ENCODE measurements at regions not wholly inside any gene's neighbourhood (a gene's known extent, or its start where the extent isn't known, plus 50 kb on each side); places are given as distances from the start of the nearest gene placed in this dataset.
A peak's percentile ranks its signal among the peaks of the same experiment; 100 is the strongest.

DNA sequence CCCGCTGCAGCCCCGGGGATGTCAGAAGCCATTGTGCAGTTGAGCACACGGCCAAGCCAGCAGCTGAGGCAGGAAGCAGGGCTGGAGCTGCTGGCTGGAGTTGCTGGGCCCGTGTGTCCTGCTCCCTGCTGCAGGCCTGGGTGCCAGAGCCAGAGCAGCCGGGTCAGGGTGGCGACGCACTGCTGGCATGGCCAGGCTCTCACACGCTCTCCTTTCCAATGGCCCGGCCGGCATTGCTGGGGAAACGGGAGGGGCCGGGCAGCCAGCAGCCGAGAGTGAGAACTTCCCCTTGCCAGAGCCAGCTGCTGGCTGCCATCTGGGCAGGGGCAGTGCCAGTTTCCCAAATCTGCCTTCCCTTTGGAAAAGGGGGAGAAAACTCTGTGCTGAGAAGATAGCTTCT is 82.4 kb upstream of the PROX1 start:
- no peak for DNase-seq

- DNase-seq: no peak
Observed at GRCh38 chr1:213908521-213908920, 79.3 kb upstream of the PROX1 start.

GRCh38 chr1:213914392-213914791 is 73.4 kb upstream of the PROX1 start:
- DNase-seq: no peak

GRCh38 chr1:213921311-213921710 is 66.5 kb upstream of the PROX1 start:
- DNase-seq: no peak

DNA sequence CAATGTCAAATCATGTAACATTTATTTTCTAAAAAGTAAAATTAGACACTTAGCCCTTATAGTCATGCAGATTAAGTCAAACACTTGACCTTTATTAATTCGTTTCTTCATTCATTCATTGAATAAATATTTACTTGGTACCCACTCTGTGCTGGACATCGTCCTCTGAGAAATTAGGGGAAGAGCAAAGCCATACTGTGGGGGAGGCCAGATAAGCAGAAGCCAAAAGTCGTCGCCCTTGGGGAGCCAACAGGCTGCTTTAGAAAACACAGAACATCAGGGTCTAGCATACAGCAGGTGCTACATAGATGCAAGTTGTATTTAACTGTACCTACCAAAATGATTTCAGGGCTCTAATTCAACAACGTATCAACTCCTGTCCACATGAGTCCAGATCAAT is 66.1 kb upstream of the PROX1 start:
- no peak for DNase-seq

DNA sequence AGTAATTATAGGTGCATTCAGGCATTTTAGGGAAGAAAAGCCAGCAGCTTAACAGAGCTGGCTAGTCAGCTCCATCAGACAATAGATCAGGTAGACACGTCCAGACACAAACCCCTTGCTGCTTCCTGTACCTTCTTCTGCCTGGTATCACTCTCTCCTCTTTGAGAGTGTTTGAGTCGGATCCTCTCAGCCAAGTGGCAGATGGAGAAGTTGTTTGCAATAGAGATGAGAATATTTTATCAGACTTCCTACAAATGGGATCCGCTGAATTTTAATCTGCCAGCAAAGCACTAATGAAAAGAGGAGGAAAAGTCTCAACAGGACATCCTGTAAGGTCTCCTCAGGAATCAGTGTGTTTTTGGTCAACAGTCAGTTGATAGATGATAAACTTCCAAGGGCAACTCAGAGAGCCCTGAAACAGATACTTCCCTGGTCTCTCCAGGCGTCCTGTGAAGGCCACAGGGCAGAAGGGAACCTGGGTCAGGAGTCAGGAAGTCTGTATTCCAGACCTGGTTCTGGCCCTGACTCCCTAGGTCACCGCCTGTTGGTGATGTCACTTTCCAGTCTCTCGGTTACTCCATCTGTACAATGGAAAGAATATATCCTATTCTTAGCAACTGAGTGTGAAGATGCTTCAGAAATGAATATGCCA is 62.1 kb upstream of the PROX1 start:
- DNase-seq: no peak

GRCh38 chr1:213927846-213928245 is 59.9 kb upstream of the PROX1 start:
- DNase-seq: no peak

DNA sequence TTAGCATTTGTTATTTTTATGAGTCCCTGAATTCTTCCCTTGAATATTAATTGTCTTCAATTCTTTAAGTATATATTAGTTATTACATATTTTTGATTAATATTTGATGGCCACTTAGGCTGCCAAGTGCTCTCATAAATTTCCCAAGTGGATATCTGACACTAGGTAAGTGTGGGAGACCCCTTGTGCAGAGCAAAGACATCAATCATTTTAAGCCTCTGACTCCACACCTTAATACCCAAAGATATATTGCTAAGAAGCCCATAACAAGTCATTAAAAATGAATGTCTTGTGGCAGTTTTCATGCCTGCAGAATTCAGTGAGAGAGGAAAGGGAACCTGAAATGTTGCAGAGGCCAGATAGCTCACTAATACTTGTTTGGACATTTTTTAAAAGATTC is 58.4 kb upstream of the PROX1 start:
- no peak for DNase-seq

DNA sequence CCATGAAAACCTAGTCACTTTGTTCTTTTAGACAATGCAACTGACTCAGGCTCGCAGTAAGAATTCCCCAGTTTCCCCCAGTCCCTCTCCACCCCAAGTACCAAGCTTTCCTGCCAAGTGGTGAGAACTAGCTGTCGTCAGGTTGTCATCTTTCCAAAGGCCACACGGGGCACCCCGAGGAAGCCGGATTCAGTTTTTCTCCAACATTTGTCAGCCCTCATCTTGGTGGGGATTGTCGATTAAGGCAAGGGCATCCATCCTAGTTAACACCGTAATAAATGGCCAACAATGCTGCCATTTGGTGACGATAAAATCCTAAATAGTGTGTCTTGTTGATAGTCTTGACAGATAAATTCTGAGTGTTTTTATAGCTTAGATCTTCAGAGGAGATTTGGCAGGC is 55.9 kb upstream of the PROX1 start:
- peak; percentile 11 for DNase-seq

GRCh38 chr1:213933336-213933735 is 54.4 kb upstream of the PROX1 start:
- DNase-seq: no peak

DNA sequence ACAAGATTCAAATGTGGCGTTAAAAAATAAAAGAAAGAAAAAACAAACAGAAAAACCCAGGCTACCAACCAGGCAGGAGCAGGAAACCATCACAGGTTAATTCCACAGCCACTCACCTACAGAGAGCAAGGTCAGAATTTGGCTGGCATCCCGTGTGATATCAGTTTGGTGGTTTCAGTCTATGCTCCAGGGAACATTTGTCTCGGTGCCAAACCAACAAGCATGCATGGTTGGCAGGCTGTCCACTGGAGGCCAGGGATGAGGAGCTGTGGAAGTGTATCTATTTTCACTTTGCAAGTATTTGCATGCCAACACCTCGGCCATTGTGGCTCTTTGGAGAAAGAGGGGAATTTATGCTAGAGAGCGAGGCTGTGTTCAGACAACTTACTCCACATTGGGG is 53.1 kb upstream of the PROX1 start:
- peak; percentile 64 for DNase-seq

GRCh38 chr1:213936571-213936970 is 51.2 kb upstream of the PROX1 start:
- no peak for DNase-seq

Measured in RPMI8226 (cell line).